SH-SY5Y (cell line): ENCODE measurements at regions not wholly inside any gene's neighbourhood (a gene's known extent, or its start where the extent isn't known, plus 50 kb on each side); places are given as distances from the start of the nearest gene placed in this dataset.

Source experiments
- GATA2 ChIP-seq: IDR thresholded peaks from 2 replicates; pipeline ENCODE4 v1.6.1; 2011; ENCODE audit warnings: mild to moderate bottlenecking, low read depth, low read length
- GATA3 ChIP-seq: IDR thresholded peaks from 2 replicates; pipeline ENCODE4 v1.6.1; 2011; ENCODE audit warnings: low read depth, mild to moderate bottlenecking, low read length, moderate library complexity

DNA sequence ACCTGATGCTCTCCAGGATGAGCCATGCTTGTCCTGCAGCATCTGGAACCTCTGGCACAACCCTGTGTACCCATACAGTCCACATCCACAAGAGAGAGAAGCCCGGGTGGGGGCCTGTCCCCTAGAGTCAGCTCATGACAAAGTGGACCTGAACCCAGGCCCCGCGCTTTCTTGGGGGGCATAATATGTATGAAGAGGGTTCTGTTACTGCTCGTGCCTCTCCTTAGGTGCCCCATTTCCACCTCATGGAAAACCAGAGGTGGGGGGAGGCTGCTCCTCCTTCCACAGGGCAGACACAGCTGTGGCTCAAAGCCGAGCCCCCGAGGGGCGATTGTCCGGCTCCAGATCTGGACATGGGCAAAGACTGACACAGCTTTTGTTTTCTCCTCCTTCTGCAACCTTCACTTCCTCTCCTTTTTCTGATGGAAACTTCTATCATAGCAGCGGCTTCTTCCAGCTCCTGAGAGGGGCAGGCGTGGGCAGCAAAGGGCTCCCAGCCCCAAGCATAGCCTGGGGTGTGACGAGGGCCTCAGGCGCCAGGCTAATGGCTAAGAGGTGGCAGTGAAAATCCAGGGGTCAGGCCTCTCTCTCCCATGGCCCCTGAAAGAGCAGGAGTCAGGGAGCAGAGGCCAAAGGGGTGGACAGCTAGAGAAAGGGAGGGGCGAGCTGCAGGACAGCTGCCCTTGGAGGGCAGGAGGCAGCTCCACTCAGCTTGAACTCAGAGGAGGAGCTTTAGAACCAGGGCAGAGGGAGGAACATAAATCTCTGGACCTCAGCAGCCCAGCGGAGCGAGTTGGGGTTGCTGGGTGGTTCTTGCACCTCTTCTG lies 155.5 kb downstream of the ZFP36L2 start:
- TF ChIP-seq GATA3 (no peak), GATA2 (no peak)
